ENCODE measurements at regions not wholly inside any gene's neighbourhood (a gene's known extent, or its start where the extent isn't known, plus 50 kb on each side); places are given as distances from the start of the nearest gene placed in this dataset.
"Not testable (repeated sequence)": the region's sequence is repeated elsewhere in the genome, so short reads cannot be mapped to it uniquely, and the experiment has no call there.

DNA sequence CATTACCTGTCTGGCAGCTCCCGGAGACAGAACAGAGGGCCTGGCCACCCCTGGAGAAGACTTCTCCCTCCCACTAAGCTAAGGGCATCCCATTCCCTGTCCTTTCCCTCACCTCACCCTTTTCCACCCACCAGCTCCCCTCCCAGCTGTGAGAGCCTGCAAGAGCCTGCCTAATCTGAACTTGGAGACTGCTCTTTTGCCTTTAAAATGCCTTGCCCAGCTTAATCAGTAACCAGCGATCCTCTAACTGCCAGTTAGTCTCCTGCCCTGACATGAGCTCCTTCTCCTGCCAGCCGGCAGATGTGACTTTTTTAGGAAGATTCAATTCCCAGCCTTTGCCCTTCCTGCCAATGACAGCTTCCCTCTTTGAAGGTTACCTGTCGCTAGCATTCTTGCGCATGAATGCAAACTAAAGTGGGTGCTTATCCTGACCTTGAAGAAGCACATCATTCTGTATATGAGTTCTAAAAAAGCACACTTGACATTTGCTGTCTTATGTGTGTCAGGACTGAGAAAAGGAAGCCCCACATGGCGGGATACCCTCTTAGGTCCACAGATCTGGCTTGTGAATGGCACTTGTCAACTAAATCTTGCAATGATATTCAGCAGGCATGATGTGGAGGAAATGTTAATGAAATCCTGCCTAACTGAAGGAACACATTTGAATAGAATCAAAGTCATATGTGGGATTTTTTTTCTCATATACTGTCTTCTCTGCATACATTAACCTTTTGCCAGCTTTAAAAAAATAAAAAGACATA lies 411.2 kb upstream of the SLC30A5 start:
- no peak for DNase-seq

DNA sequence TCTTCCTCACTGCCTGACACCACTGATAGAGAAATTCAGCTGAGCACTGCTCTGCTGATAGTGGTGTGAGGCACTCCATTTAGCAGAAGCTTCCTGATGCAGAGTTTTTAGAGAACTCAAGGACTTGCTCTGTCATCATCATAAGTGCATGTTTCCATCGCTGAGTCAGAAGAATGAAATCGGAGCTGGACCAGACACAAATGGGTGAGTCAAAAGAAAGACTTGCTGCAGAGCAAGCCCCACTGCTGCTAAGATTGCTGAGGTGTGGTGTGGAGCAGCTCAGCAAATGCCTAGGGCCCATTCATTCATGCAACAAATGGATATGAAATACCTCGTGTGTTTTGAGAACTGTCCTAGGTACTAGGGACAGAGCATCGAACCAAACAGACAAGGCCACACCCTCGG lies 410.2 kb upstream of the SLC30A5 start:
- DNase-seq: no peak

DNA sequence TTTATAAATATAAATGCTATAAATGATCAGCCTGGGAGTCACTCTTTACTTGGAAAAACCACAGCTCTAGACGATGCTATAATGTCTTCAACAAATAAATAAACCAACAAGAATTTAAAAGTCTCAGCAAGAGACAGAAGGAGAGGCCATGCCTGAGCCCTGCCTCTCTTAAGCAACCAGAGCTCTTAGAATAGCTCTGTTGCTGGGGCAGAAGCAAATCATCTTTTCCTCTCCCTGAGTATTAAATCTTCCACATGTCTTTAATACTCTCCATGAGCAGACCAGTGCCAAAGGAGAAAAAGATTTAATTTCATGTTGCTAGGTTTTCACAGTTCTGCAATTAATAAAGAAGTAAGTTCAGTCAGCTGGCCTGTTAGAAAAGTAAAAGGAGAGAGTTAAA lies 408.0 kb upstream of the SLC30A5 start:
- DNase-seq: no peak

DNA sequence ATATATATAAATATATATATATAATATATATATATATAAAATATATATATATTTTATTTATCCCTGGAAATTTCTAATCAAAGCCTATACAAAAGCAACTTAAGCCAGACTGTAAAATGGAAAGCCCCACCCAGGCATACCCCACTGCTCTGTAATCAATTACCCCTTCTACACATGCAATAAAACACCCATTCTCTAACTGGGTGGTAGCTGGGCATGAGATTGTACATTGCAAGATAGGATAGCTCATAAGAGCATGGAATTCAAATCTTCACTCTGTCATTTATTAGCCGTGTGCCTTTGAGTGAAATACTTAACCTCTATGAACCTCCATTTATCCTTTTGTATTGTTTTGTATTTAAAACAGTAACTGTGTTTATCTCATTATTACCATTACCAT lies 405.3 kb upstream of the SLC30A5 start:
- DNase-seq: no peak

DNA sequence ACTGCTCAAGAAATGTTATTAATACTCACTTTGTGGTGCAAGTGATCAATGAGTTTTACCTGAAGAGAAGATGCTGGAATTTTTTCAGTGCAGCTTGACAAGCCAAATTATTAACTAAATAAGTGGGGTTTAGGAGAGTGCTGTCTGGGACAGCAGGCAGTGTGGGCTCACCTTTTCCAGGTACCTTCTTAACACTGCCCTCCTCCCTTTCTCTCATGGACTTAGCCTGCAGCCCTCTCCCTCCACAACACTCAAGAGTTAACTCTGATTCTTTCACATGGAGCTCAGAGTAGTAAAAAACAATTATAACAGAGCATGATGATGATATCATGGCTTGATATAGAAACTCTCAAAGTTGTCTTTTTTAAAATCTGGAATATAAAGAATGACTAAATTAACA lies 404.8 kb upstream of the SLC30A5 start:
- no peak for DNase-seq

DNA sequence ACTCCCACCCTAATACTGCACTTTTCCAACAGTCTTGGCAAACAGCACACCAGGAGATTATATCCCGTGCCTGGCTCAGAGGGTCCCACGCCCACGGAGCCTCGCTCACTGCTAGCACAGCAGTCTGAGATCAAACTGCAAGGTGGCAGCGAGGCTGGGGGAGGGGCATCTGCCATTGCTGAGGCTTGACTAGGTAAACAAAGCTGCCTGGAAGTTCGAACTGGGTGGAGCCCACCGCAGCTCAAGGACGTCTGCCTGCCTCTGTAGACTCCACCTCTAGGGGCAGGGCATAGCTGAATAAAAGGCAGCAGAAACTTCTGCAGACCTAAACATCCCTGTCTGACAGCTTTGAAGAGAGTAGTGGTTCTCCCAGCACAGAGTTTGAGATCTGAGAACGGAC lies 401.9 kb upstream of the SLC30A5 start:
- DNase-seq: not testable (repeated sequence)

DNA sequence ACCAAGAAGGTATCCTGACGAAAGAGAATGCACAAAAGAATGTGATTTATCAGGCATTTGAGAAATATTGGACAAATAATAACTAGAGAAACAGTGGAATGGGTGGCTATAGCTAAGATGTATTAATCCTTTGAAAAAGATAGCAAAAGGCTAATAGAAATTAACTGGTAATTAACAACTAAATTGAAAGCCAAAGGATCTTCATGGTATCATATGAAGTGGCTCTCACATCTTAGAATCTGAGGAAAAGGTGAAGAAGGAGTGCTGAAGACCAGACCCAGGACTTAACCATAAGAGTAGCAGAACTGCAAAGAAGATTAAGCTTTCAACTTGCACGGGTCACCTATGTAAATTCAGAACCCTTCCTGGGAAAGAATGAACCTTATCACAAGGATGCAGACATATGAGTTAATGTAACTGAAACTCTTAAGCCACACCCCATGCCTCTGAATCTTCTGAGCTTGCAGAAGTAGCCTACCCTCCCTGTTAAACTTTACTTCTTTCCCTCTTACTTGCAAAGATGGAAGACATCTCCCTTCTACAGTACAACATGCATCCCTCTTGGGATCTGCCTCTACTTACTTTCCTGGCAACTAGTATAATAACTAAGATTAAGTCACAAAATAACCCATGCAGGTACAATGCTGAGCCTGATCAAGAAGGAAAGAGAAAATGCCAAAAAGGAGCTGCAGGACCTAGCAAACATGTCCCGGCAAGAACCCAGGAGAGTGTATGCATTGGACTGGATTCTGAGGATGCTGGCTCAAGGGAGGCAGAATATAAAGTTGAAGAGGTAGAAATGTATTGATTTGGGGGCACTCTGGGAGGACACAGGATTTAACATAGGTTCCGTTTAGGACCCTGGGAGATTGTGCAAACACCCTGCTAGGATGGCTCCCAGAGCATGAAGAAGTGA lies 395.5 kb upstream of the SLC30A5 start:
- DNase-seq: no peak

DNA sequence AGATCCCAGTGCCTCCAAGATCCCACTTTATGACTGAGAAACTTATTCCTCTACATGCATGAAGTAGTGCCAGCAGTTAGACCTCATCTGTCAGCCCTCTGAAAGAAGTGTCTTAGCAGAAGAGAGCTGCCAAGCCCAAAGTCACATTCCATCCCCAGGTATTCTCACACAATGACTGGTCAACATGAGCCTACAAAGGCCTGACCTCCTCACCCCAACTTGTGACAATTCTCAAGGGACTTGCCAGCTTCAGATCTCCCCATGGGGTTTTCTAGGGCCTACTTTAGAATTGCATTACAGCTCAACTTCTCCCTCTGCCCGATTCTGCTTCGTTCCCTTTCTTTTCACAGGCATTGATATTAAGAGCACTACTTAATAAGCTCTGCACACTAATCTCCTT lies 393.8 kb upstream of the SLC30A5 start:
- no peak for DNase-seq

DNA sequence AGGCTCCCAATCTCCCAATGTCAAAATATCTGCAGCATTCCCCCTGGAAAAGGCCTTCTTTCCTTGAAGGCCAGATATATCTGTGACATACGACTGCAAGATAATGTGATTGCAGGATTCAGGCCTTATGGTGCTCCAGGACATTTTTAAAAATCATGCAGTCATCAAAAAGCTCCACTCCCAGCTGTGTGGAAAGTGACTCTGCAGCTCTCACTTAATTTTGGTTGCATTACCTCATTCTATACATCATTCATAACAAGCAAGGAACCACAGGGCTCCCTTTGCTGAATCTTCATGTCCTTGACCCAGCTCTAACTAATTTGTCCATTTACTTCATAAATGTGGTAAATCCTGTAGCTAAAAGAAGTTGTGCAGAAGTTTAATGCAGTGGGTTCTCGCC lies 386.2 kb upstream of the SLC30A5 start:
- no peak for DNase-seq

DNA sequence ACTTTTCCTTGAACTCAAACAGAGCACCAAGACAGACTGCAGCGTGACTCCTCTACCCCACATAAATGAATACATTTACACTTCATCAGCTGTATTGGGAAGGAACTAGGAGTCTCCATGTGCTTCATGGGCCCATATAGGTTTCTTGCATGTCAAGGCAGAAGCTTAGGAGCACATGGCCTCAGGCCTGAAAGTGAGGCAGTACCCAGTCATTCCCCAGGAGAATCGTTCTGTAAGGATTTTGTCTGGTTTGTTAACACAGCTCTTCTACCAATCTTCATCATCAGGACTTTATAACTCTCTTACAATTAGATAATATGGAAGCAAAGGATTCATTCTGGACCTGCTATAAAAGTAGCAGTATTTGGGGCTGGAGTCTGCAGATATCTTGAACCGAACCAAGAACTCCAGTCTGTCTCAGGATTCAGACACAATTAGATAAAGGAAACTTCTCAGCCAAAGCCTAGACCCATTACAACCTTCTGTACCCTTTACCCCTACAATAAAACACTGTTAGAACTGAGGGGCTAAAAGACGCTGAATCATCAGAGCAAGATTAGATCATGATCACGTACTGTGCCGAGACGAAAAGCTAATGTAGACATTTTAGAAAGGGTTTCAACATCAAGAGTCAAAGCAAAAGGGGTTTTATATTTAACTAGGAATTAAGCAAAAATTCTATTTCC lies 385.5 kb upstream of the SLC30A5 start:
- no peak for DNase-seq

DNA sequence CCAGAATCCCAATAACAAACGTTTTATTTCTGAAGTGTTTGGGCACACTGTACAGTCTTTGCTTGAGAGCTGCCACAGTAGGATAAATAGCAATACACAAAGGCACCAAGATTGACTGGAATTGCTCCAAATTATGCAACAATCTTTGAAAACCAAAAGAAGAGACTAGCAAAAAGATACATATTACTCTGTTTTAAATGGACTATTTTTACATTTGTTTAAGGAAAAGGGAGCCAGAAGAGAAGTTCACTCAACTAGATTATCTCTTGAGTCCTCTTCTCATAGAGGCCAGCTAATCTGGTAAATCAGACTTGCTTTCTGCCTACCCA lies 385.0 kb upstream of the SLC30A5 start:
- no peak for DNase-seq

DNA sequence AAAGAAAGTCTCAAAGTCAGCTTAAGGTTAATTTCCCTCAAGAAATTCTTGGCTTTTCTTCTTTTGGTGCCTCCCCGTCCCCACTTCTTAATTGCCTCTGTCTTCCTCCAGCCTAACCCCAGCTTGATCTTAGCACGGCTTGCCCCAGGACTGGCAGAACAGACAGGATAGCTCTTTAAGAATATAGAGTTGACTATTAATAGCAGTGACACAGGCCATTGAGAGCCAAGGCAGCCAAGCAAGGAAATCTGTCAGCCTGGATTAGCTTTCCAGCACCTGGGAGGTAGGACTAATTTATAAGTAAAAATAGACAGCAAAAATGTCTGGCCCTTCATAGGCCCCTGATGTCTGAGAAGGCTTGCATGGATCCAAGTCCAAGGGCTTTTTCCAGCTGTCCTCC lies 384.6 kb upstream of the SLC30A5 start:
- no peak for DNase-seq

DNA sequence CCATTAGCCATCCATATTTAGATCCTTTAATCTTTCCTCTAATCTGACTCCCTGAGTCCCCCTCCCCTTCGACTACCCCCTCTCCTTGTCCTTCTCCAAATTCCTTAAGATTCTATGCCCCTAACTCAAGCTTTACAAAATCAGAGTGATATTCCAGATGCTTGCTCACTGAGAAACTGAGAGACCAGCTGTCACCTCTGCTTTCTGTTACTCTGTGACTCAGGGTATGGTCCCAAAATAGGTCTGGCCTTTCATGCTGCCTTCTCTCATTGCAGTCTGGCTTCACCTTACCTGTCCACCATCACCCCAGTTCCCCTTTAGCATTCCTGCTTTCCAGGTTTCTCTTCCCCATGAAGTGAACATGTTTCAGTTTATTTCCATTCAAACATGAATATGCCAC lies 383.3 kb upstream of the SLC30A5 start:
- DNase-seq: no peak

DNA sequence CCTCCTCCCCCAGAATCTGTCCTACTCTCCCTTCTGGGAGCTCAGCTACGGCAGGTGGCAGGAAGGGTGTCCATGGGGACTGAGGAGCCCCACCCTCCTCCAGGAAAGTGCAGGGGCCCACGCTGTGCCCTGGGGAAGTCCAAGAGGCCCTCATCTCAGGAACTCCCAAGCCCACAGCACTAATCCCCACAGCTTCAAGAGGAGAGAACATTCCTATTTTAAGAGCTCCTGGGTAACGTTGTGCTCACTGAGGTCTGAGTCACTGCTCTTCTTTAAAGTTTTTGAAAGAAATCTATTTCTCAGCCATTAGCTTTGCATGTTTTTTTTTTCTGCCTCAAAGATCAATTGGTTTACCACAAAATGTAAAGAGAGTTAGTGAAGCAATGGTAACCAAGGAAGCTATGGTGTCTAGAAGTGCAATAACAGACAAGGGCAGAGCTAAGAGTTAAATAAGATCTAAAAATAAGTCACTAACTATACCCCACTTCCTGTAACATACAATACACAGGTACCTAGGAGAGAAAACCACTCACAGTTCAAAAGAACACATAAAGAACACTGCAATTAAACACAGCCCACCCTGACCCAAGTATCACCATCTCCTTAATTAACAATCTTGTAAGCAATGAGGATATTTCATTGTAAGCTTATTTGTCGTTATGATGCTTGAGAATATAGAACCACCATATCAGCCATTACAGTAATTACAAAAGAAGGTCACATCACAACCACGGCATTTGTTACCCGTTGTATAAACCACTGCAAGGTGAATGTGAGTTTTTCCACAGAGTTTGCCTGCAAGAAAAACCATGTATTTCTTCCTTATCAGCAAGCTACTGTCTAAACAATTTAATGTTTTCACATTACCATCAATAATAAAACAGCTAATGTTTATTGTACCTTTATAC lies 382.3 kb upstream of the SLC30A5 start:
- DNase-seq: no peak

DNA sequence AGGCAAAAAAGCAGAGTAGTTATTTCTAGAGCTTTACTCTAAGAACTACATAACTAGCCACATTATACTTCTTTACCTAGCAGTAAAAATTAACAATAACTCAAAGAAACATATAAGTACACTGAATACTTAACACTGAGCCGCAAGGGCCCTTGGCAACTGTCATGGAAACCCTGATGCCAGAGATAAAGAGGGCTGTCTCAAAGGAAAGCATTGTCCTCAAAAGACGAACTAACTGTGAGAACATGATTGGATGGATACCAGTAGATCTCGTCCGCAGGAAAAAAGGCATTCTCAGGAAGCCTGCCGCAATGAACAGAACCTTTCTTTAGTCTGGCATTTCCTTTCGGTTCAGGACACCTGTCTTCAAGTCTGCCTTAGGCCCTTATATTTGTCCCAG lies 379.0 kb upstream of the SLC30A5 start:
- DNase-seq: no peak

DNA sequence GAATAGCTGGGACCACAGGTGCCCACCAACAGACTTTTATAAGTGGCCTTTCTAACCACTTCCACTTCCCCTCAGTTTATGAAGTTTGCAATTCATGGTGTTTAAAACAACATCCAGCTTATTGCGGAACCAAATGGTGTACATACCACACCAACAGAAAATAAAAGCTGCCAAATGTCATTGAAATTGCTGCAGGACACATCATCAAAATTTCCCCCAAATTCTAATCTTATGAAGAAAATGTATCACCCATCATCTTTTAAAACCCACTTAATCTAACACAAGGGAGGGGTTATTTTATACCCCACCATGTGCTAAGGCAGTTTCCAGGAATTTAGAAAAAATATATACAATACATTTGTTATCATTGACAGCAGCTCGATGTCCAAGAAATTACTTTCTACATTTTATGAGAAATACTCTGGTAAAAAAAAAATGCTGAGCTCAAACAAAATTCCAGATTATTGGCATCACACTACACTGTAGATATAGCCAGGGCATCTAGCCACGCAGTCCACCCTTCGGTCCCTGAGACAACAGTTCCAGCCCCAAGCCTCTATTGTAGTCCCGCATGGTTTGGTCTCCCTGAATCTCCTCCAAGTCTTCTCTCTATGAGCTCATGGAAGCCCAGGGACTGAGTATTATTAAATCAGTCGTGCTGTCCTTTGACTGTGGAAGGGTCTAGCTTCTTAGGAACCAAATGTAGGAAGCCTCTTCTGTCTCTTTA lies 372.8 kb upstream of the SLC30A5 start:
- no peak for DNase-seq

DNA sequence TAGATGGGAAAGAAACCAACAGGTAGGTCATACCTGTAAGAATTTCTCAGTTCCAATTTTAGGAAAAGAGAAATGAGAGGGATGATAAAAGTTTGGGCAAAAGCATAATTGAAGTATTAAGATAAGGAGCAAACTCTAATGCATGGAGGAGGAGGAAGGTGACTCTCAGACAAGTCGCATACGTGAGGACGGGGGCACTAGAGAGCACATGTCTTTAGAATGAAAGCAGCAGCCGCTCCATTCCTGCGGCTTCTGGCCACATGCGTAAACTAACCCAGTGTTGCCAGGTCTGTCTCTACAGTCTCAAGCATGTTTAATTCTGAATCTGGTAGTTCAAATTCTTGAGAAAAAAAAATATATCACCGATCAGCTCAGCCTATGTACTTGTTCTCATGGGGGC lies 371.5 kb upstream of the SLC30A5 start:
- no peak for DNase-seq

DNA sequence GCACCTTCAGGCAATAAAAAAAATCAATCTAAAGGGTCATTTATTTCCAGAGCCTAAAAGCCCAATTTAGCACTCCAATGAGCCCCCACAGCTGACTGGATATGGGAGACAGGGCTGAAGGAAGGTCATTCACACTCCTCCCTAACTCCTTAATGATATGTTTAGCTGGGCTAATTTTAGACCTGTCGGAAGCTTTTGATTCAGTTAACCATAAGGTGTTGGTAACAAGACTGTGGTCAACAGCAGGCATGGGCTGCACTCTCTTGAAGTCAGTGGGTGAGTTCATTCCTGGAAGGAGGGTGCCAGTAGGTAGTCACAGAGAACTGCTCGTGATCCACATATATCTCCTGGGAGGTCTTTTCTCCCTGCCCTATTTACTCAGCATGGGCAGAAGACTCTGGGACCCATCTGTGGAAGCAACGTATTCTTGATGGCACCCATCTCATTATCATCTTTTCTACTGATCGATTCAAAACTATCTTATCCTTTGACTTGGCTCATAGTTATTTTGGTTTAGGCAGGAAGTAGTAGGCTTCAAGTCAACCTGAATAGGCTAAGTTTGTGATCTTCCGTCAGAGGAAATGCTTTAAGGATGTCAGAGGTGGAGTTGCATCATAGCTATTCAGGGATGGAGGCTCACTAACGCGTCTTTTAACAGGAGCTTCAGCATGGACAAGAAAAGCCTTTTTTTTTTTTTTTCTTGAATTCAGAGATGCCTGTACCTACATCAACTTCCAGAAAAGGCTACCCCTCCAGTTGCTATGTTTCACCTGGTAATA lies 367.7 kb upstream of the SLC30A5 start:
- DNase-seq: no peak

DNA sequence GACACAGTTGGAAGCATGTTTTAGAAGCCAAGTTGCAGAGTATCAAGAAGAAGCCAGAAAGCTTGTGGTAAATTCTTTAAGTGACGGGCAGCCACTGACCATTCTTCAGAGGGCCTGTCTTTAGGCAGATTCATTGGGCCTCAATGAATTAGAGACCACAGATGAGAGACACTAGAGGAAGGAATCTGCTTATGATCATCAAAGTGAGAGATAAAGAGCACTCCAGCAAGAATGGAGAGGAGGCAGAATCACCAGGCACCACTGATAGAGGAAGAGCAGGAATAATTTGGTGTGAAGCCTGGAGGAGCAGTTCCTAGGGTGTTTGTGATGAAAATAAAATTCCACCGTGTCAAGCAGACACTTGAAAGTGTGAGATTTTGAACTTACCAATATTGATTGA lies 365.9 kb upstream of the SLC30A5 start:
- no peak for DNase-seq

DNA sequence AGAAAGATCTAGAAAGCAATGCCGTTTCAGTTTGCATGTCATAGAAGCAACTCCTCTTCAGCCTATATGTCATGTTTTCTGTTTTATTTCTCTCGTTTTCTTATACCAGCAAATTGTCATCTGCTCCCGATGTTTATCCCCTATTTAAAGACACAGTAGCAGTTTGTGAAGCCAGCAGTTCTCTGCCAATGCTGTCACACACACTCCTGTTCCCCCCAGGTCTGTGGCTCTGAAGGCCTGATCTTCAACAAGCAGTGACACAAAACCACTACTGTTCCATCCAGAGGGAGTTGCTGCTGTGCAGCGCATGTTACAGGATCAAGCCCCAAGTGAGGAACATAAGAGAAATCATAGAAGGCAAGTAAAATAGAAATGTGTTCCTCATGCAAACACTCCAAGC lies 364.1 kb upstream of the SLC30A5 start:
- no peak for DNase-seq
